ENCODE measurements at regions not wholly inside any gene's neighbourhood (a gene's known extent, or its start where the extent isn't known, plus 50 kb on each side); places are given as distances from the start of the nearest gene placed in this dataset.
"Not testable (repeated sequence)": the region's sequence is repeated elsewhere in the genome, so short reads cannot be mapped to it uniquely, and the experiment has no call there.

- DNase-seq (ENCODE audit: low read depth, low spot score), result no peak
These were observed 1398.0 kb upstream of the NXPH2 start for GRCh38 chr2:140178234-140178633.

- DNase-seq (ENCODE audit: low read depth, low spot score), result no peak
These were observed 1396.9 kb upstream of the NXPH2 start for GRCh38 chr2:140177086-140177485.

DNA sequence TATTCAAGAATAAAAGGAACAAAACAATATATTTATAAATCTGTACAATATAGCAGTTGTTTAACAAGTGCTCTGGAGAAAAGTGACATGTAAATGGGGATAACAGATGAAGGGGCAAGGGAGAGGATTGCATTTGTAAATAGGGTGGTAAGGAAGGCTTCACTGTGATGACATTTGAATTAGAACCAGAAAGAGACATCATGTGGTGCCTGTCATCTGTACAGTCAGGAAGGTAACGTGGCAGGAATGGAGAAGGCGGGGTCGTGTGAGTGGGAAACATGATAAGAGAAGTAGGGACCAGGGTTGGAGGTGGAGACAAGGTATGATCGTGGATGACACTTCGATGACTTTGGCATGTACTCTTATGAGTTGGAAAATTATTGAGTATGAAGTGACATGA is 1393.6 kb upstream of the NXPH2 start:
- DNase-seq (ENCODE audit: low read depth, low spot score), result no peak

DNA sequence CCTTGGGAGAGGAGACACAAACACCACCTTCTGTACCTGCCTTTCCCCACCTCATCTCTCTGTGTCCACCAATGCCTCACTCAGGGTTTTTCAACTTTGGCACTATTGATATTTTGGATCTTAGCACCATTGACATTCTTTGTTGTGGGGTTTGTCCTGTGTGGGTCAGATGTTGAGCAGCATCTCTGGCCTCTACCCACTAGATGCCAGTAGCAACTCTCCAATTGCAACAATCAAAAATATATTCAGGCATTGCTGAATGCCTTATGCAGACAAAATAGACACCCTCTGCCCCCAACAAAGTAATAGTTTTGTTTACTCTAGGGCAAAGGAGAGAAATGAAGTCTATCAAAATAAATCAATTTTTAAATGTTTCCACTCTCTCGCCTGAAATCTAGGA is 1384.3 kb upstream of the NXPH2 start:
- DNase-seq (ENCODE audit: low read depth, low spot score), result no peak

- DNase-seq (ENCODE audit: low read depth, low spot score), result no peak
These were observed 1378.1 kb upstream of the NXPH2 start for GRCh38 chr2:140158259-140158658.

GRCh38 chr2:140157816-140158215 is 1377.6 kb upstream of the NXPH2 start:
- no peak for DNase-seq (ENCODE audit: low read depth, low spot score)

DNA sequence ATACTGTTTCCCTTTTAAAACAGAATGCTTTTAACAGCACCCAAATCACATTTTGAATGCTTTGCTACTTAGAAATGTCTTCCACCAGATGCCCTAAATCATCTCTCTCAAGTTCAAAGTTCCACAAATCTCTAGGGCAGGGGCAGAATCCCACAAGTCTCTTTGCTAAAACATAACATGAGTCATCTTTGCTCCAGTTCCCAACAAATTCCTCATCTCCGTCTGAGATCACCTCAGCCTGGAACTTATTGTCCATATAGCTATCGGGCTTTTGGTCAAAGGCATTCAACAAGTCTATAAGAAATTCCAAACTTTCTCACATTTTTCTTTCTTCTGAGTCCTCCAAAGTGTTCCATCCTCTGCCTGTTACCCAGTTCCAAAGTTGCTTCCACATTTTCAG is 1374.5 kb upstream of the NXPH2 start:
- DNase-seq (ENCODE audit: low read depth, low spot score), result no peak

DNA sequence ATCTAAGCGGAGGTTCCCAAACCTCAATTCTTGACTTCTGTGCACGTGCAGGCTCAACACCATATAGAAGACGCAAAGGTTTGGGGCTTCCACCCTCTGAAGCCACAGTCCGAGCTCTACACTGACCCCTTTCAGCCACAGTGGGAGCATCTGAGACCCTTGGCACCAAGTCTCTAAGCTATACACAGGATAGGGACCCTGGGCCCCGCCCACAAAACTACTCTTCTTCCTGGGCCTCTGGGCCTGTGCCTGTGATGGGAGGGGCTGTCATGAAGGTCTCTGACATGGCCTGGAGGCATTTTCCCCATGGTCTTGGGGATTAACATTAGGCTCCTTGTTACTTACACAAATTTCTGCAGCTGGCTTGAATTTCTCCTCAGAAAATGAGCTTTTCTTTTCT is 1374.1 kb upstream of the NXPH2 start:
- DNase-seq (ENCODE audit: low read depth, low spot score), result no peak

DNA sequence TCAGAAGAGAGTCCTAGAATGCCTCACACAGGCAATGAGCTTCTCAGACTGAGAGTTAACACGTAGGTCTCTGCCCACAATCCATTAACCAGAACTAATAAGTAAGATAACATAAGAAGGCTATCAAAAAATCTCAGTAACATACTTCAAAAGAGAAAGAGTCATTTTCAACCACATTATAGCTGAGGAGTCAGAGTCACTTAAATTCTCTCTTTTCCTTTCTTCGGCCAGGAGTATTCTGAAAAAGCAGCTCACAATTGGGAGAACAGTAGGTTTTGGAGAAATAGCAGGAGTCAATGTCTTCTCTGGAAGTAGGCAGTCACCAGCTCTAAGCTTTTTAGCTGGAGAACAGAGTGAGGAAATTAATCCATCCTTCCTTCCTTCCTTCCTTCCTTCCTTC is 1364.4 kb upstream of the NXPH2 start:
- no peak for DNase-seq (ENCODE audit: low read depth, low spot score)

DNA sequence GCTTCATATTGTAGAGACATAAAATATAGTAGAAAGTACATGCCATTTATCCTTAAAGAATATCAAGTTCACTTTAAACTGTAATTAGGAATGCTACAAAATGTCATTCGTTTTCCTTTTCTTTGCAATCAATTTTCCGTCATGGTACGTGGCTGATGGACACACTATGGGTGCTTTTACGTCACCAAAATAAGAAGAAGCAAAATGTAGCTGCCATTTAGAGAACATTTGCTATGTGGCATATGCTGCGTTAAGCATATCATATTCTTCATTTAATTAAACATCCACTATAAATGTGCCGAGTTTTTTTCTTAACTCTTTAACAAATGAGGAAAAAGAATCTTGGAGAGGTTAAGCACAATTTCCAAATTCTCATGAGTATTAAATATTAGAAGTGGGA is 1358.5 kb upstream of the NXPH2 start:
- DNase-seq (ENCODE audit: low read depth, low spot score), result no peak

DNA sequence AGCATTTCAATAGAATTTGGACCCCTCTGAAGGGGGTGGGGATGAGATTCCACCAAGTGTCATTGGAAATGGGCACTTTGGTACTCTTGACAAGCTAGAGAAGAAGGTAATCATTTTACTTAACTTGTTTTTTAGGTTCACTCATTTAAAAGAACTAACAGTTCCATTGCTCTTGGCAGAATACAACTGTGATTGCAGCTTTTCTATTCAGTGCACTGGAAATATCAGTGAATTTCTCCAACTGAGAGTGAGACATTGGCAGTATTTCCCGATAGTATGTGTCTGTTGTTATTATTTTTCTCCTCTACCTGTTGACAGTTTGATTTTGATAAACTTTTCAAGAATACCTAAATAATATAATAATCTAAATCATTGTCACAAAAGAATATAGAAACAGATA is 1356.7 kb upstream of the NXPH2 start:
- no peak for DNase-seq (ENCODE audit: low read depth, low spot score)

- DNase-seq (ENCODE audit: low read depth, low spot score), result no peak
These were observed 1356.2 kb upstream of the NXPH2 start for GRCh38 chr2:140136366-140136765.

- DNase-seq (ENCODE audit: low read depth, low spot score), result no peak
These were observed 1348.7 kb upstream of the NXPH2 start for GRCh38 chr2:140128909-140129308.

DNA sequence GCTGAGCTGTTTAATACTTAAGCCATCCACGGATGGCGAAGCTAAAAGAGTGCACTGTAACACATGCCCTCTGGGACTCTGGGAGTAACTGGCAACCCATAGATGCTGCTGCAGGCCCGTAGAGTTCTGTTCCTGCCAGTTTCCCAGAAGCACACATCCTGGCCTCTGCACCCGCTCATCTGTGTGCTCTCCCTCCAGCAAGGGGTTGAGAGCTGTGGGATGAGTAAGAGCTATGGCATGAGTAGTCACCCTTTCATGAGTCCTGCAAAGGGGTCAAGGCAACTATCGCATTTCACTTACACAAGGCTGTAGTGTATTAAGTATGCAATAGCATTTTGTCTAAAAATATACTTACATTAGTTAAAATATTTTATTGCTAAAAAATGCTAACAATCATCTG is 1341.8 kb upstream of the NXPH2 start:
- DNase-seq (ENCODE audit: low read depth, low spot score), result no peak

DNA sequence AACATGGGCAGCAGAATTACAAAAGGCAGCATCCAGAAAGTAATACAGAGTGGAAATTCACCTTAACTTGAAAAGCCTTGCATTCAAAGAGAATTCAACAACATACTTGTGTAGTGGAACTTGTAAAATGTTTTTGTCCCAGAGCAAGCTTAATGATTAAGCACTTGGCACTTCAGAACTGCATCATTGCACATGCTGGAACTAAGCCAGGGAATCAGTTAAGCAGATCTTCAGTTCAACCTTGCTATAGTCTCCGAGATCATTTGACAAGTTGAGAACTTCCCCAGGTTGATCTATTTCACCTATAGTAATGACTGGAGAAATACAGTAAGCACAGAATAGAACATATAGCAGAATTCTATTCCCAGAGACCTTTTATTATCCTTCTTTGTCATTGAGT is 1337.2 kb upstream of the NXPH2 start:
- no peak for DNase-seq (ENCODE audit: low read depth, low spot score)

DNA sequence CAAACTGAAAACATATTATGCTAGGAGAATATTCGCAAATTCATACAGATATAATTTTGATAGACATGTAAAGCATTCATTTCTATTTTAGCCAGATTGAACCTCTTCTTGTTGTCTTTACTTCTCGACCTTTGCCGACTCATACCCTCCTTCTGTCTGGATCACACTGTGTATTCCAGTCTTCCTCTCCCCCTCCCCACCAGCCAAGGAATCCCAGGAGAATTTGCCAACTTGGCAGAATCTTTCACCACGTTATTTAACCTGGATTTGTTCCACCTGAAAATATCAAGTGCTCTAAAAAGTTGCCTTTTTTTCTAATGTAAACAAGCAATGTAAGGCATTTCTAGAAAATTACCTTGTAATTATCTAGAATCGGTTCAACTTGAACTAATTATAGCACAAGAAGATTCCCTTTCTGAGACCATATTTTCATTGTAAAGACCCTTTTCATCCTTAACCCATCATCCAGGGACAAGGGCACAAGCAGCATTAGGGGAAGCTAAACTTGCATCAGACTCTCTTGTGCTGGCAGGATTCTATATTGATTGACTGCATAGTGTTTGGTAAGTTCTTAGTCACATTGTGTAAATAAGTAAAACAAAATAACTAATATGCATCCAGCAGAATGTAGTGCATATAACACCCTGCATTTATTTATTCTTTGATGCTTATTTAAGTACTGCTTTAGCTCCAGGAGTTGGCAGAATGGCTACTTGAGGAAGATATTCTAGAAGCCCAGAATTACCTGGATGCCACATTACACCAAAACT is 1328.7 kb upstream of the NXPH2 start:
- no peak for DNase-seq (ENCODE audit: low read depth, low spot score)

- DNase-seq (ENCODE audit: low read depth, low spot score), result no peak
These were observed 1311.7 kb upstream of the NXPH2 start for GRCh38 chr2:140091926-140092325.

DNA sequence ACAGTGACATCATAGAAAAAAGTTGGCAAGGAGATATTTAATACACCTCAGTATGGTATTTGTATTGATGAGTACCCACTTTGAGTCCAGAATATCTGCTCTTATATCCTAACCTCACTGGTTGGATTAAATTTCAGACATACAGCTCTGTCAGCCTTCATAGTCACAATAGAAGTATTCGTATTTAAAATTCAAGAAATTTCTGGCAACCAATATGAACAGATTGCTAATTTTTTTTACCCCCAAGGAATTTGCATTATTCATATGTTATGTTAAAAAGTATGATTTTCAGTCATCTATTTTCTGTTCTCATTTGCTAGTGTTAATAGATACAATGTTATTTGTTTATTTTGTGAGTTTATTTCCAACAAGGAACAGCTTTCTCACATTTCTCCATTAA is 1306.8 kb upstream of the NXPH2 start:
- DNase-seq (ENCODE audit: low read depth, low spot score), result no peak

DNA sequence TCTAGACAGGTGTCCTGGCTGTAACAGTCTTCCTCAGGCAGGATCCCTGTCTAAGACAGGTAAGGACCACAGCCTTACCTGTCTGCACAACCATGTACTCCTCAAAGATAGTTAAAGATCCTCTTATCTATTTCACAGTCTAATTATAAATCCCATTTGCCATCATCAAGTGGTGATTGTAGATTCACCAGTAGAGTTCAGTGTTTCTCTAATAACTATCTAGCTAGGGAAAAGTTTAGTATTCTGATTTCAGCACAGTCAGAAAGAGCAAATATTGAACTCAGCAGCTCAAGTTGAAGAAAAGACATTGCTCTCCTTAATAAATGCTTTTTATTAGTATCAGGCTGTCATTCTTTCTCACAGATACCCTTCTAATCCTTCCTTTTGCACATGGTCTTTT is 1305.5 kb upstream of the NXPH2 start:
- DNase-seq (ENCODE audit: low read depth, low spot score), result no peak

DNA sequence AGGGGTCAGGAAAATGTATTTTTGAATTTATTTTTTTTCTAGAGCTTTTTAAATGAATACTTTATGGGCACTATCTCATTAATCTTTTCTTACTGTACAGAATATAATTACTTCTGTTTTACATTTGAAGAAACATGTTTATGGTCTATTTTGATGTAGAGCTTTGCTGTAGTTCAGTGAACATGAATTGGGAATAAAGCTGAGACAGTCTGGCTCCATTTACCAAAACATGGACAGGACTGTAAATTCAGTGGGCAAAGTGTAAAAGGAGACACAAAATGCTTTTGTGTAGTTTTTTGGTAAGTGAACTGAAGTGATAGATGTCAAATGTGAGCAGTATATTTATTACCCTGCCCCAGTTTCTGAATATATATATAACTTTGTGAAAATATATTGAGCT is 1298.8 kb upstream of the NXPH2 start:
- DNase-seq (ENCODE audit: low read depth, low spot score), result no peak

DNA sequence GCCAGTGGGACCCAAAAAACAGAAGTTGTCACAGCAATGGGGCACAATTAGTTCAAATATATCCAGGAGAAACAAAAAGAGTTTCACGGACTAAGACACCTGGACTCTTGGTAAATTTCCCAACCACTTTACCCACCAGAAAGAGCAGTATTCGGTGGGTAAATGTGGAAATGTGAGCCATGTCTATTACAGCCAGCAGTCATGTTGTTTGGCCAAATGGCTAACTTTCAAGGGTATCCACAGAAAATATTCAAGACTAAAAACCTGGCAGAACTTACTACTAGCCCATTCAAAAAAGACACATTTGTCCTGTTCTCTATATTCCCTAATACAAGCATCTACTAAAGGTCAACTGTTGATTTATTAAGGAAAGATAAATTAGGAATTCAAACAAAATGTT is 1296.0 kb upstream of the NXPH2 start:
- no peak for DNase-seq (ENCODE audit: low read depth, low spot score)

DNA sequence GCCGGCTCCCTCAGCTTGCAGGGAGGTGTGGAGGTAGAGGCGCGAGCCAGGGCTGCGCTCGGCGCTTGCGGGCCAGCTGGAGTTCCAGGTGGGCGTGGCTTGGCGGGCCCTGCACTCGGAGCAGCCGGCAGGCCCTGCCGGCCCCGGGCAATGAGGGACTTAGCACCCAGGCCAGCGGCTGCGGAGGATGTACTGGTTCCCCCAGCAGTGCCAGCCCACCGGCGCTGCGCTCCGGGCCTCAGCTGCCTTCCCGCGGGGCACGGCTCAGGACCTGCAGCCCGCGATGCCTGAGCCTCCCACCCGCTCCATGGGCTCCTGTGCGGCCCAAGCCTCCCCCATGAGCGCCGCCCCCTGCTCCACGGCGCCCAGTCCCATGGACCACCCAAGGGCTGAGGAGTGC is 1293.6 kb upstream of the NXPH2 start:
- DNase-seq (ENCODE audit: low read depth, low spot score), result not testable (repeated sequence)

- no peak for DNase-seq (ENCODE audit: low read depth, low spot score)
These were observed 1287.5 kb upstream of the NXPH2 start for GRCh38 chr2:140067661-140068060.

DNA sequence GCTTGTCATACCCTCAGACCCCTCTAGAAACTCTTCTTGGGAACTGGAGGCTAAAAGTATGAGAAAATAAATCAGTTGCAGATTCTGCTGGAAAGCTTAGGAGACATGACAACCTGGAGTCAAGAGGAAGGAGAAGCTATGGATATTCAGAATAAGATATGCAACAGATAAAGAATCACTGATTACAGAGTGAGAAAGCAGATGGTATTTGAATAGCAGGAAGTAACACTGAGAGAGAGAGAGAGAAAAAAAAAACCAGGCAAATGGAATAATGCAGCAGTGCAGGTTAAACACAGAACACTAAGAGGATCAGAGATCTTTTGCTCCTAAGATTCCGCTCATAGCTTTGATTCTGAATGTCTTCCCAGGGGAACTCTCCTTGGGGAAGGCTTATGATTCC is 1284.1 kb upstream of the NXPH2 start:
- no peak for DNase-seq (ENCODE audit: low read depth, low spot score)
